H9 (cell line): ENCODE measurements at regions not wholly inside any gene's neighbourhood (a gene's known extent, or its start where the extent isn't known, plus 50 kb on each side); places are given as distances from the start of the nearest gene placed in this dataset.

Experiments
- DNase-seq: peaks from one replicate; pipeline ENCODE4 v3.0.0-alpha.2; 2017
- H2AFZ ChIP-seq: one replicate; pipeline ENCODE4 v1.6.1; 2013; ENCODE audit warnings: mild to moderate bottlenecking, low read length, control low read depth, moderate library complexity
- H2AK5ac ChIP-seq: 2 replicates; pipeline ENCODE4 v1.6.1; 2013; ENCODE audit warnings: low read length, control low read depth, mixed read lengths; ENCODE audit not compliant: insufficient read length
- H2BK120ac ChIP-seq: one replicate; pipeline ENCODE4 v1.6.1; 2013; ENCODE audit warnings: low read depth, mild to moderate bottlenecking, low read length, control low read depth, inconsistent platforms; ENCODE audit not compliant: poor library complexity, severe bottlenecking
- H2BK12ac ChIP-seq: 2 replicates; pipeline ENCODE4 v1.6.1; 2013; ENCODE audit warnings: low read length, control low read depth, mixed read lengths, low read depth; ENCODE audit not compliant: insufficient read length
- H2BK15ac ChIP-seq: 2 replicates; pipeline ENCODE4 v1.6.1; 2013; ENCODE audit warnings: low read depth, low read length, control low read depth
- H2BK20ac ChIP-seq: one replicate; pipeline ENCODE4 v1.6.1; 2013; ENCODE audit warnings: low read depth, mild to moderate bottlenecking, low read length, control low read depth, inconsistent platforms; ENCODE audit not compliant: poor library complexity, severe bottlenecking
- H2BK5ac ChIP-seq: 2 replicates; pipeline ENCODE4 v1.6.1; 2013; ENCODE audit warnings: low read length, control low read depth, mixed read lengths; ENCODE audit not compliant: insufficient read length
- H3K14ac ChIP-seq: 2 replicates; pipeline ENCODE4 v1.6.1; 2013; ENCODE audit warnings: low read length, control low read depth; ENCODE audit not compliant: insufficient read depth
- H3K18ac ChIP-seq: 2 replicates; pipeline ENCODE4 v1.6.1; 2013; ENCODE audit warnings: low read depth, mild to moderate bottlenecking, mixed read lengths, low read length, control low read depth; ENCODE audit not compliant: insufficient read length
- H3K23ac ChIP-seq: 2 replicates; pipeline ENCODE4 v1.6.1; 2013; ENCODE audit warnings: low read length, control low read depth, mixed read lengths, low read depth; ENCODE audit not compliant: insufficient read length
- H3K23me2 ChIP-seq: 2 replicates; pipeline ENCODE4 v1.6.1; 2013; ENCODE audit warnings: low read depth, mild to moderate bottlenecking, mixed read lengths, low read length, control low read depth; ENCODE audit not compliant: insufficient read length, poor library complexity, severe bottlenecking
- H3K27ac ChIP-seq: 2 replicates; pipeline ENCODE4 v1.5.1; 2013; ENCODE audit warnings: low read length, control low read depth, mixed read lengths, low read depth; ENCODE audit not compliant: insufficient read length
- H3K27me3 ChIP-seq: 2 replicates; pipeline ENCODE4 v1.6.1; 2013; ENCODE audit warnings: low read length, control low read depth, inconsistent platforms; ENCODE audit not compliant: insufficient read depth
- H3K4ac ChIP-seq: 2 replicates; pipeline ENCODE4 v1.6.1; 2013; ENCODE audit warnings: low read depth, mild to moderate bottlenecking, control low read depth, inconsistent platforms, low read length, moderate library complexity
- H3K4me1 ChIP-seq: 2 replicates; pipeline ENCODE4 v1.6.1; 2013; ENCODE audit warnings: low read length, control low read depth, inconsistent platforms; ENCODE audit not compliant: insufficient read depth
- H3K4me2 ChIP-seq: 2 replicates; pipeline ENCODE4 v1.6.1; 2013; ENCODE audit warnings: low read length, control low read depth, mixed read lengths; ENCODE audit not compliant: insufficient read length, insufficient read depth
- H3K56ac ChIP-seq: 2 replicates; pipeline ENCODE4 v1.6.1; 2013; ENCODE audit warnings: low read depth, mild to moderate bottlenecking, mixed read lengths, low read length, control low read depth; ENCODE audit not compliant: insufficient read length
- H3K79me1 ChIP-seq: 2 replicates; pipeline ENCODE4 v1.6.1; 2013; ENCODE audit warnings: low read depth, mild to moderate bottlenecking, moderate library complexity, low read length, control low read depth, inconsistent platforms; ENCODE audit not compliant: insufficient read depth, poor library complexity, severe bottlenecking
- H3K79me2 ChIP-seq: 2 replicates; pipeline ENCODE4 v1.6.1; 2013; ENCODE audit warnings: low read length, control low read depth, inconsistent platforms; ENCODE audit not compliant: insufficient read depth
- H3K9ac ChIP-seq: 2 replicates; pipeline ENCODE4 v1.6.1; 2013; ENCODE audit warnings: low read length, control low read depth, mixed read lengths; ENCODE audit not compliant: insufficient read length; ENCODE audit errors: extremely low read depth
- H3K9me3 ChIP-seq: one replicate; pipeline ENCODE4 v1.6.1; 2013; ENCODE audit warnings: low read depth, low read length, inconsistent platforms; ENCODE audit not compliant: control insufficient read depth
- H3T11ph ChIP-seq: one replicate; pipeline ENCODE4 v1.6.1; 2013; ENCODE audit warnings: mild to moderate bottlenecking, low read length, control low read depth, inconsistent platforms
- H4K20me1 ChIP-seq: one replicate; pipeline ENCODE4 v1.6.1; 2013; ENCODE audit not compliant: control insufficient read depth, insufficient read length, insufficient read depth
- H4K5ac ChIP-seq: 2 replicates; pipeline ENCODE4 v1.6.1; 2013; ENCODE audit warnings: low read depth, mild to moderate bottlenecking, mixed read lengths, low read length, control low read depth; ENCODE audit not compliant: insufficient read length
- H4K8ac ChIP-seq: replicated peaks from 2 replicates; pipeline ENCODE4 v1.6.1; 2013; ENCODE audit warnings: low read length, control low read depth, mixed read lengths, low read depth; ENCODE audit not compliant: insufficient read length
- H4K91ac ChIP-seq: 2 replicates; pipeline ENCODE4 v1.6.1; 2013; ENCODE audit warnings: low read depth, mild to moderate bottlenecking, moderate library complexity, mixed read lengths, low read length, control low read depth; ENCODE audit not compliant: insufficient read length
- H3K27ac Mint-ChIP-seq, 3 experiments: 2 replicates in 2 of 3; 3 replicates in 1 of 3; pipeline ENCODE4 v1.8.0; 2020 to 2021; ENCODE audit warnings: mixed read lengths in 3 of 3, mild to moderate bottlenecking in 1 of 3, moderate library complexity in 1 of 3
- H3K27me3 Mint-ChIP-seq: 2 replicates; pipeline ENCODE4 v1.8.0; 2021; ENCODE audit warnings: low read depth, mild to moderate bottlenecking, moderate library complexity, mixed read lengths
- H3K36me3 Mint-ChIP-seq, 3 experiments: 2 replicates in 2 of 3; 3 replicates in 1 of 3; pipeline ENCODE4 v1.8.0; 2020 to 2021; ENCODE audit warnings: low read depth in 3 of 3, mixed read lengths in 3 of 3; ENCODE audit not compliant: insufficient read depth in 1 of 3
- H3K4me1 Mint-ChIP-seq, 2 experiments: 2 replicates each; pipeline ENCODE4 v1.8.0; 2020; ENCODE audit warnings: mixed read lengths in 2 of 2
- H3K4me3 Mint-ChIP-seq, 2 experiments: 2 replicates in 1 of 2; 3 replicates in 1 of 2; pipeline ENCODE4 v1.8.0; 2020 to 2021; ENCODE audit warnings: mild to moderate bottlenecking in 2 of 2, mixed read lengths in 2 of 2, moderate library complexity in 1 of 2
- H3K9me3 Mint-ChIP-seq, 2 experiments: 2 replicates in 1 of 2; 3 replicates in 1 of 2; pipeline ENCODE4 v1.8.0; 2020; ENCODE audit warnings: mild to moderate bottlenecking in 2 of 2, mixed read lengths in 2 of 2, moderate library complexity in 1 of 2
- CTCF ChIP-seq: fragments of 200-600 bp; sonication (generic); conservative IDR thresholded peaks from 3 replicates; pipeline ENCODE4 v1.8.0; 2021; ENCODE audit warnings: antibody characterized with exemption, mild to moderate bottlenecking
- WGBS: extraction: QIAGEN DNeasy Blood & Tissue Kit; methylation state at CpG from one replicate; pipeline ENCODE4 v1.1.7; 2013; ENCODE audit warnings: missing lambda C conversion rate, low lambda C conversion rate, mixed read lengths; ENCODE audit not compliant: insufficient read length; ENCODE audit errors: extremely low coverage; 5-methylcytosine and 5-hydroxymethylcytosine counted together

GRCh38 chr10:83222300-83222699, 917.0 kb upstream of the GHITM start:
- H3K56ac ChIP-seq = no peak overlapping the region
- Mint-ChIP-seq H3K4me3 (no peak overlapping the region), H3K27ac (peak overlapping the region in 1 of 3 experiments; percentile 92; a peak in 1 of 7 replicates), H3K27me3 (no peaks in the 10 kb centered on the region; the same call in 1 of the 2 replicates), H3K9me3 (no peaks in the 10 kb centered on the region), H3K36me3 (no peaks in the 10 kb centered on the region), H3K4me1 (peaks cover 12 to 18% of the 10 kb centered on the region in 2 experiments)
- no peak overlapping the region for H4K5ac ChIP-seq
- H3T11ph ChIP-seq = no peak overlapping the region
- TF ChIP-seq CTCF = no peak
- H3K23ac ChIP-seq = no peak overlapping the region
- no peak overlapping the region for H3K18ac ChIP-seq
- no peak overlapping the region for H2BK120ac ChIP-seq
- no peaks in the 10 kb centered on the region for H3K79me2 ChIP-seq
- H3K4ac ChIP-seq = no peak overlapping the region
- H3K9me3 ChIP-seq = no peaks in the 10 kb centered on the region
- no peak overlapping the region for H4K8ac ChIP-seq
- H2AK5ac ChIP-seq = no peak overlapping the region
- no peak overlapping the region for H2BK5ac ChIP-seq
- H2BK20ac ChIP-seq = no peak overlapping the region
- 0 out of 2 replicates have a peak, but pooled peaks cover 2% of the 10 kb centered on the region for H3K4me1 ChIP-seq
- H4K20me1 ChIP-seq = no peaks in the 10 kb centered on the region
- no peak overlapping the region for H3K27ac ChIP-seq
- no peaks in the 10 kb centered on the region for H3K79me1 ChIP-seq
- H3K14ac ChIP-seq = no peak overlapping the region; the same call in 1 of the 2 replicates
- no peak overlapping the region for H2BK12ac ChIP-seq
- no peak overlapping the region for H2BK15ac ChIP-seq
- DNase-seq = no peak
- no peaks in the 10 kb centered on the region for H3K23me2 ChIP-seq
- no peak overlapping the region for H3K9ac ChIP-seq
- no peak overlapping the region for H4K91ac ChIP-seq
- no CpG with 5 or more reads among the region's 6 CpGs for WGBS
- no peaks in the 10 kb centered on the region for H3K27me3 ChIP-seq
- no peak overlapping the region for H3K4me2 ChIP-seq
- H2AFZ ChIP-seq = no peak overlapping the region
